Stimulated activated naive B cell treated with anti-CD40 and anti-IgM and Interleukin-4, amounts not matched to agents 10 μg/mL and 1 μg/mL and 100 μg/mL, for 72 hours (primary cell): ENCODE measurements at regions not wholly inside any gene's neighbourhood (a gene's known extent, or its start where the extent isn't known, plus 50 kb on each side); places are given as distances from the start of the nearest gene placed in this dataset.
"Not testable (repeated sequence)": the region's sequence is repeated elsewhere in the genome, so short reads cannot be mapped to it uniquely, and the experiment has no call there.

Experiments
- ATAC-seq, 2 donors: fragments of 150-1000 bp; cut with Tn5 transposase; replicated peaks; 2 replicates each; pipeline ENCODE4 v1.10.0; 2021; ENCODE audit warnings: moderate library complexity in 1 of 2
- DNase-seq: peaks from one replicate; pipeline ENCODE4 v3.0.0; 2021
- H3K27ac Mint-ChIP-seq: one replicate; pipeline ENCODE4 v1.8.0; 2022; ENCODE audit warnings: mild to moderate bottlenecking, mixed read lengths
- H3K27me3 Mint-ChIP-seq, 2 donors: one replicate each; pipeline ENCODE4 v1.8.0; 2022; ENCODE audit warnings: mixed read lengths in 2 of 2
- H3K36me3 Mint-ChIP-seq, 2 donors: one replicate each; pipeline ENCODE4 v1.8.0; 2022; ENCODE audit warnings: mixed read lengths in 2 of 2, mild to moderate bottlenecking in 1 of 2
- H3K4me1 Mint-ChIP-seq, 2 donors: one replicate each; pipeline ENCODE4 v1.8.0; 2022; ENCODE audit warnings: mixed read lengths in 2 of 2, mild to moderate bottlenecking in 1 of 2
- H3K4me3 Mint-ChIP-seq, 2 donors: one replicate each; pipeline ENCODE4 v1.8.0; 2022; ENCODE audit warnings: mild to moderate bottlenecking in 2 of 2, mixed read lengths in 2 of 2, moderate library complexity in 1 of 2
- H3K9me3 Mint-ChIP-seq, 2 donors: one replicate each; pipeline ENCODE4 v1.8.0; 2022; ENCODE audit warnings: mixed read lengths in 2 of 2, mild to moderate bottlenecking in 1 of 2

- no peaks in the 10 kb centered on the region for H3K4me1 Mint-ChIP-seq
- ATAC-seq, result no peak
Observed at GRCh38 chr12:24630856-24631255, 318.0 kb downstream of the BCAT1 start.

DNA sequence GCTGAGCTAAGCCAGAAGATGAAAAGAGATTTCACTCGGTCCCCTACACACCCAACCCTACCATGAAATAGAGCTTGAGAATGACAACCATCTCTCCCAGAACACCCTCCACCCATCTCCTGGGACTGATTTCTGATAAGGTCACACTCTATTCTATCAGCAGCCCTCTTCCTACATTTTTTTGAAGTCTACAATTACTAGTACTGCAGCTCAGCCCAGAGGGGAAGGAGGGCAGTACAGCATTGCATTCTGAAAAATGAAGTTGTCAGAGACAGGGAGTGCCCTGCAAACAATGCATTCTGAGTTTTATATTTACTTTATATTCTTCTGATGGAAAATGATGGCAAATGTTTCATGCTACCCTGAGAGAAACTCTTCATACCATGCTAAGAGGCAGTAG lies 318.5 kb downstream of the BCAT1 start:
- Mint-ChIP-seq H3K27ac (no peak overlapping the region), H3K4me3 (no peak overlapping the region), H3K4me1 (no peaks in the 10 kb centered on the region), H3K27me3 (peaks cover 0 to 6% of the 10 kb centered on the region in 2 donors), H3K36me3 (no peaks in the 10 kb centered on the region), H3K9me3 (peaks cover 0 to 4% of the 10 kb centered on the region in 2 donors)
- no peak for DNase-seq
- no peak for ATAC-seq

More at GRCh38 chr12:24630856-24631255, 318.0 kb downstream of the BCAT1 start:
- Mint-ChIP-seq H3K27me3 (peaks cover 0 to 6% of the 10 kb centered on the region in 2 donors), H3K9me3 (peaks cover 0 to 4% of the 10 kb centered on the region in 2 donors), H3K36me3 (no peaks in the 10 kb centered on the region), H3K27ac (no peak overlapping the region), H3K4me3 (no peak overlapping the region)
- DNase-seq, result no peak

GRCh38 chr12:24625103-24625502 lies 323.8 kb downstream of the BCAT1 start:
- peaks cover 0 to 6% of the 10 kb centered on the region in 2 donors for H3K9me3 Mint-ChIP-seq
- ATAC-seq (no peak), DNase-seq (no peak)
- no peak overlapping the region for H3K27ac Mint-ChIP-seq
- H3K36me3 Mint-ChIP-seq, result no peaks in the 10 kb centered on the region
- no peaks in the 10 kb centered on the region for H3K4me1 Mint-ChIP-seq
- H3K4me3 Mint-ChIP-seq, result no peak overlapping the region
- no peaks in the 10 kb centered on the region for H3K27me3 Mint-ChIP-seq

DNA sequence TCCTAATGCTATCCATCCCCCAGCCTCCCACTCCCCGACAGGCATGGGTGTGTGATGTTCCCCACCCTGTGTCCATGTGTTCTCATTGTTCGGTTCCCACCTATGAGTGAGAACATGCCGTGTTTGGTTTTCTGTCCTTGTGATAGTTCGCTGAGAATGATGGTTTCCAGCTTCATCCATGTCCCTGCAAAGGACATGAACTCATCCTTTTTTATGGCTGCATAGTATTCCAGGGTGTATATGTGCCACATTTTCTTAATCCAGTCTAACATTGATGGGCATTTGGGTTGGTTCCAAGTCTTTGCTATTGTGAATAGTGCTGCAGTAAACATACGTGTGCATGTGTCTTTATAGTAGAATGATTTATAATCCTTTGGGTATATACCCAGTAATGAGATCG lies 328.9 kb downstream of the BCAT1 start:
- not testable (repeated sequence) for ATAC-seq, H3K4me3 Mint-ChIP-seq, H3K9me3 Mint-ChIP-seq, H3K27ac Mint-ChIP-seq, DNase-seq, H3K36me3 Mint-ChIP-seq, H3K27me3 Mint-ChIP-seq, H3K4me1 Mint-ChIP-seq

GRCh38 chr12:24617471-24617870 lies 331.4 kb downstream of the BCAT1 start:
- no peak overlapping the region for H3K4me3 Mint-ChIP-seq
- no peak overlapping the region for H3K27ac Mint-ChIP-seq
- peaks cover 0 to 3% of the 10 kb centered on the region in 2 donors for H3K9me3 Mint-ChIP-seq
- no peaks in the 10 kb centered on the region for H3K27me3 Mint-ChIP-seq
- ATAC-seq, result no peak
- H3K4me1 Mint-ChIP-seq, result no peaks in the 10 kb centered on the region
- no peak for DNase-seq
- no peaks in the 10 kb centered on the region for H3K36me3 Mint-ChIP-seq

GRCh38 chr12:24615967-24616411 lies 332.9 kb downstream of the BCAT1 start:
- Mint-ChIP-seq H3K27ac (no peak overlapping the region), H3K36me3 (no peaks in the 10 kb centered on the region), H3K27me3 (no peaks in the 10 kb centered on the region), H3K9me3 (peaks cover 0 to 2% of the 10 kb centered on the region in 2 donors), H3K4me3 (no peak overlapping the region), H3K4me1 (no peaks in the 10 kb centered on the region)
- no peak for DNase-seq
- no peak for ATAC-seq

GRCh38 chr12:24608637-24609285 lies 340.1 kb downstream of the BCAT1 start:
- DNase-seq, result no peak
- no peak overlapping the region for H3K27ac Mint-ChIP-seq
- H3K27me3 Mint-ChIP-seq, result no peaks in the 10 kb centered on the region
- peaks cover 0 to 5% of the 10 kb centered on the region in 2 donors for H3K36me3 Mint-ChIP-seq
- H3K9me3 Mint-ChIP-seq, result peaks cover 0 to 5% of the 10 kb centered on the region in 2 donors
- no peak overlapping the region for H3K4me3 Mint-ChIP-seq
- no peak for ATAC-seq
- peaks cover 5 to 8% of the 10 kb centered on the region in 2 donors for H3K4me1 Mint-ChIP-seq

DNA sequence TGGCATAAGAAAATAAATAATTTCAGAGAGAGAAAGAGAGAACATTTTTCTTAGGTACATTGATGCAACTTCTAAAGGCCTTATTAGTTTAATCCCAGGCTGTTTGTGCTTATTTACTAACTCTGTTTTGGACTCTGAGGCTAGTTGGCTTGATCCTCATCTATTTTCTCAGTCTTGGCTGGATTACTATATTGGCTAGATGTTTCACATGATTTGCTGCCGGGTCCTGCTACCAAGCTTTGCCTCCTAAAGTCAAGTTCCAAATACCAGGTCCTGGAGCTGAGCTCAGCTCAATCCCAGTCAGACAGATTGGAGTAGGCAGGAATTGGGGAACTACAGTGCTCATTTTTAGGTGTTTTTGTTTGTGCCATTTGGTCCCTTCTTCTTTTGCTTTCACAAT lies 340.8 kb downstream of the BCAT1 start:
- H3K4me3 Mint-ChIP-seq, result no peak overlapping the region
- H3K27ac Mint-ChIP-seq, result no peak overlapping the region
- H3K9me3 Mint-ChIP-seq, result peaks cover 0 to 5% of the 10 kb centered on the region in 2 donors
- peaks cover 10 to 14% of the 10 kb centered on the region in 2 donors for H3K4me1 Mint-ChIP-seq
- ATAC-seq, result no peak
- no peaks in the 10 kb centered on the region for H3K27me3 Mint-ChIP-seq
- no peak for DNase-seq
- H3K36me3 Mint-ChIP-seq, result peaks cover 0 to 5% of the 10 kb centered on the region in 2 donors

- H3K27me3 Mint-ChIP-seq, result no peaks in the 10 kb centered on the region
- peaks cover 0 to 5% of the 10 kb centered on the region in 2 donors for H3K36me3 Mint-ChIP-seq
- no peak for ATAC-seq
- no peak for DNase-seq
- peak overlapping the region; percentile 4 for H3K27ac Mint-ChIP-seq
- H3K4me1 Mint-ChIP-seq, result peaks cover 12 to 17% of the 10 kb centered on the region in 2 donors
- H3K4me3 Mint-ChIP-seq, result no peak overlapping the region
- H3K9me3 Mint-ChIP-seq, result peaks cover 0 to 5% of the 10 kb centered on the region in 2 donors
Observed at GRCh38 chr12:24605916-24606315, 343.0 kb downstream of the BCAT1 start.

- peaks cover 0 to 5% of the 10 kb centered on the region in 2 donors for H3K36me3 Mint-ChIP-seq
Observed at GRCh38 chr12:24605466-24605865, 343.4 kb downstream of the BCAT1 start.

GRCh38 chr12:24603371-24603770 lies 345.5 kb downstream of the BCAT1 start:
- Mint-ChIP-seq H3K36me3 (peaks cover 0 to 5% of the 10 kb centered on the region in 2 donors), H3K4me1 (peaks cover 20 to 37% of the 10 kb centered on the region in 2 donors), H3K27me3 (no peaks in the 10 kb centered on the region), H3K9me3 (peaks cover 0 to 6% of the 10 kb centered on the region in 2 donors), H3K4me3 (no peak overlapping the region), H3K27ac (no peak overlapping the region)
- ATAC-seq, result no peak
- no peak for DNase-seq

More at GRCh38 chr12:24605466-24605865, 343.4 kb downstream of the BCAT1 start:
- Mint-ChIP-seq H3K9me3 (peaks cover 0 to 5% of the 10 kb centered on the region in 2 donors), H3K4me1 (peaks cover 14 to 22% of the 10 kb centered on the region in 2 donors), H3K27me3 (no peaks in the 10 kb centered on the region), H3K4me3 (no peak overlapping the region), H3K27ac (no peak overlapping the region)
- ATAC-seq (no peak), DNase-seq (no peak)

GRCh38 chr12:24600996-24601395 lies 347.9 kb downstream of the BCAT1 start:
- peaks cover 0 to 5% of the 10 kb centered on the region in 2 donors for H3K36me3 Mint-ChIP-seq
- H3K9me3 Mint-ChIP-seq, result peaks cover 0 to 5% of the 10 kb centered on the region in 2 donors
- peak overlapping the region in 1 of 2 donors; percentile 47 for H3K4me3 Mint-ChIP-seq
- H3K4me1 Mint-ChIP-seq, result peaks cover 20 to 37% of the 10 kb centered on the region in 2 donors
- H3K27me3 Mint-ChIP-seq, result no peaks in the 10 kb centered on the region
- H3K27ac Mint-ChIP-seq, result peak overlapping the region; percentile 62
- DNase-seq, result no peak
- peak; percentile 78 to 84 for ATAC-seq

DNA sequence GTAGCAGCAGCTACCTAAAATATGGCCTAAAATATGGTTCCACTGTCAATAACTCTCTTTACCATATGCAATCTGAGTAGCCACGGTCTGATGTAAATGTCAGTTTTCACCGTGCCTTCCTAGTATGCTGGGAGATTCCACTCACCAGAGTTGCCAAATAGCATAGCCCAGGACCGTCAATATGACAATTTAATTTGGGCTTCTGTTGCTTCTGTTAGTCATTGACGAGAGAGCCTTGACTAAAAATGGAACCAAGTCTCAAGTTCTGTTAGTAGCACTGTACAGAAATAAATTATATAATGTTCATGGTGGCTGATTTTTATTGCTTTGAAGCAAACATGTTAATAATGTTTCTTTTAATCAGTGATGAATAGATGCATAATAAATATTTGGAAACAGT lies 348.4 kb downstream of the BCAT1 start:
- no peak for DNase-seq
- Mint-ChIP-seq H3K27me3 (no peaks in the 10 kb centered on the region), H3K36me3 (peaks cover 0 to 4% of the 10 kb centered on the region in 2 donors), H3K4me3 (no peak overlapping the region), H3K27ac (peak overlapping the region; percentile 62), H3K4me1 (peaks cover 19 to 34% of the 10 kb centered on the region in 2 donors), H3K9me3 (peaks cover 0 to 4% of the 10 kb centered on the region in 2 donors)
- ATAC-seq, result peak; percentile 46 to 62

DNA sequence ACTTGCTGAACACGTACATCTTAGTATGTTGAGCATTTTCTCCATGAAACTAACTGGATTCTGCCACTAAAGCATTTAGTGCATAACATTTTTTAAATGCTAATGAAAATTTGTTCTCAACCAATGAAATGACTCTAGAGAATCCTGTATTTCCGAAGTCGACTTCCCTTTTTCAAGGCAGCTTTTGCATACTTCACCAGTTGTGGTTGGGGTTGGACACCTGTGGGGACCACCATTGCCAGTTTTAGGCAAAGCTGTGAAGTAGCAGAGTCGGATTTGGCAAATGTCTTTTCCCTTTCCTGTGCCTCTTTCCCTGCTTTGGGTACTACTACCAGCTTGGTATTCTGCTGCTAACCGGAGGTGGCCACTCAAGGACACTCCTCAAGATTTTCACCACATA lies 349.2 kb downstream of the BCAT1 start:
- peaks cover 15 to 28% of the 10 kb centered on the region in 2 donors for H3K4me1 Mint-ChIP-seq

DNA sequence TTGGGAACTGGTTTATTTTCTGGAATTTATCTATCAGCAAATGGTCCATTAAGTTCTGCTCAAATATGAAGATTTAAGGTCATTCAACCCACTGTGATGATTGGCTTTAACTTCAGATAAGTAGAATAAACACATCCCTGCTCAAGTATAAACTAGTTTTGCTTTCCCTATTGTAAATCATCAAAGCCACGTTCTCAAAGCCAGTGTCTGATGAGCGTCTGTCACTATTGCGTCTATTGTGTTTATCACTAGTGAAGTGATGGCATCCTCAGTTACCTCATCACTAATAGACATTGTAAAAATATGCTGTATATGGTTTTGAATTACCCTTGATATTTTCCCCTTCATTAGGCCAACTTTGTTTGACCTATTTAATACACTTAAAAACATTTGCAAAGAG lies 351.3 kb downstream of the BCAT1 start:
- H3K4me3 Mint-ChIP-seq, result no peak overlapping the region
- H3K27me3 Mint-ChIP-seq, result peaks cover 0 to 4% of the 10 kb centered on the region in 2 donors
- DNase-seq (no peak), ATAC-seq (no peak)
- peaks cover 16 to 28% of the 10 kb centered on the region in 2 donors for H3K4me1 Mint-ChIP-seq
- H3K36me3 Mint-ChIP-seq, result no peaks in the 10 kb centered on the region
- no peak overlapping the region for H3K27ac Mint-ChIP-seq
- peaks cover 0 to 3% of the 10 kb centered on the region in 2 donors for H3K9me3 Mint-ChIP-seq

More for the DNA sequence above, 349.2 kb downstream of the BCAT1 start:
- H3K27me3 Mint-ChIP-seq, result peaks cover 0 to under 1% of the 10 kb centered on the region in 2 donors
- no peak overlapping the region for H3K27ac Mint-ChIP-seq
- peaks cover 0 to 3% of the 10 kb centered on the region in 2 donors for H3K9me3 Mint-ChIP-seq
- ATAC-seq (peak; percentile 39 to 45), DNase-seq (no peak)
- H3K36me3 Mint-ChIP-seq, result no peaks in the 10 kb centered on the region
- no peak overlapping the region for H3K4me3 Mint-ChIP-seq
